A549 (cell line): ENCODE measurements at regions not wholly inside any gene's neighbourhood (a gene's known extent, or its start where the extent isn't known, plus 50 kb on each side); places are given as distances from the start of the nearest gene placed in this dataset.

Source experiments
- ATAC-seq, 2 experiments: fragments of 200-7000 bp in 1 of 2; fragments of >200 bp in 1 of 2; cut with Nextera tagmentation in 1 of 2; cut with Tn5 transposase in 1 of 2; 3 replicates each; pipeline versions ENCODE4 v1.8.0 to v1.9.1; 2018 to 2020; ENCODE audit warnings: mild to moderate bottlenecking in 1 of 2, moderate library complexity in 1 of 2
- CTCF ChIA-PET: fragments of 300-600 bp; sonication (Branson Sonifier 250); formaldehyde crosslinking; extraction: SDS; loops from one replicate; lab custom pipeline; 2021; ENCODE audit warnings: antibody characterized with exemption, inconsistent platforms; lab: Yijun Ruan, JAX
- POLR2A ChIA-PET: fragments of 350-600 bp; formaldehyde crosslinking; extraction: SDS; loops from one replicate; lab custom pipeline; 2021; ENCODE audit warnings: antibody characterized with exemption, inconsistent platforms; lab: Yijun Ruan, JAX
- DNase-seq, 2 experiments: peaks; one replicate each; pipeline versions ENCODE4 v3.0.0 to v3.0.0-alpha.2; 2011 to 2016; ENCODE audit warnings: low read depth in 1 of 2, low spot score in 1 of 2
- FAIRE-seq: peaks from 2 replicates; lab custom pipeline; 2011; peaks lifted over from hg19 to GRCh38; lab: Jason Lieb, UNC
- H3K27ac ChIP-seq, 2 experiments: fragments of >200 bp; sonication (Bioruptor Twin); formaldehyde crosslinking; 3 replicates each; pipeline ENCODE4 v1.5.1; 2016 to 2017
- H3K4me1 ChIP-seq: fragments of >200 bp; sonication (Bioruptor Twin); formaldehyde crosslinking; 3 replicates; pipeline ENCODE4 v1.6.1; 2016
- H3K4me2 ChIP-seq: fragments of >200 bp; sonication (Bioruptor Twin); formaldehyde crosslinking; 3 replicates; pipeline ENCODE4 v1.6.1; 2016
- H3K4me3 ChIP-seq: fragments of >200 bp; sonication (Bioruptor Twin); formaldehyde crosslinking; 3 replicates; pipeline ENCODE4 v1.5.1; 2016
- H3K9me3 ChIP-seq: fragments of >200 bp; sonication (Bioruptor Twin); formaldehyde crosslinking; 3 replicates; pipeline ENCODE4 v1.6.1; 2016
- BCL3 ChIP-seq: fragments of >200 bp; sonication (Bioruptor Twin); formaldehyde crosslinking; IDR thresholded peaks from 3 replicates; pipeline ENCODE4 v1.6.1; 2016
- CEBPB ChIP-seq, 2 experiments: fragments of >200 bp in 1 of 2; sonication (Bioruptor Twin) in 1 of 2; formaldehyde crosslinking in 1 of 2; IDR thresholded peaks; 2 replicates each; pipeline ENCODE4 v1.6.1; 2012 to 2016
- CHD2 ChIP-seq: fragments of 150-350 bp; IDR thresholded peaks from 2 replicates; pipeline ENCODE4 v1.6.1; 2014; ENCODE audit warnings: low read length; ENCODE audit not compliant: partially characterized antibody
- CHD4 ChIP-seq: fragments of 200-600 bp; sonication (generic); IDR thresholded peaks from 2 replicates; pipeline ENCODE4 v1.6.1; 2016; ENCODE audit warnings: antibody characterized with exemption, mild to moderate bottlenecking, borderline replicate concordance
- E2F6 ChIP-seq: IDR thresholded peaks from 2 replicates; pipeline ENCODE4 v1.6.1; 2012; ENCODE audit warnings: low read depth, borderline replicate concordance
- ELK1 ChIP-seq: fragments of 150-350 bp; IDR thresholded peaks from 2 replicates; pipeline ENCODE4 v1.6.1; 2014; ENCODE audit warnings: low read depth, mild to moderate bottlenecking, low read length
- ESRRA ChIP-seq: fragments of 150-350 bp; IDR thresholded peaks from 2 replicates; pipeline ENCODE4 v1.6.1; 2014; ENCODE audit warnings: mild to moderate bottlenecking, low read length, borderline replicate concordance
- FOSL2 ChIP-seq, 2 experiments: fragments of 450-650 bp in 1 of 2; fragments of >200 bp in 1 of 2; sonication (Bioruptor Twin) in 1 of 2; formaldehyde crosslinking; IDR thresholded peaks; 2 replicates each; pipeline versions ENCODE4 v1.5.0 to v1.6.1; 2016 to 2020; ENCODE audit warnings: mild to moderate bottlenecking in 1 of 2, moderate library complexity in 1 of 2
- HDAC2 ChIP-seq: fragments of 200-600 bp; sonication (generic); IDR thresholded peaks from 2 replicates; pipeline ENCODE4 v1.6.1; 2016
- HMGXB4 ChIP-seq: fragments of 250-450 bp; sonication (Bioruptor Pico); IDR thresholded peaks from 2 replicates; pipeline ENCODE4 v1.5.0; 2021; ENCODE audit warnings: mild to moderate bottlenecking, moderate library complexity, borderline replicate concordance
- HOXA7 ChIP-seq: fragments of 250-450 bp; sonication (Bioruptor Pico); IDR thresholded peaks from 2 replicates; pipeline ENCODE4 v1.5.0; 2020; ENCODE audit warnings: mild to moderate bottlenecking, moderate library complexity
- HOXB5 ChIP-seq: fragments of 250-450 bp; sonication (Bioruptor Pico); IDR thresholded peaks from 2 replicates; pipeline ENCODE4 v1.5.0; 2020; ENCODE audit warnings: mild to moderate bottlenecking, moderate library complexity
- JUNB ChIP-seq: fragments of >200 bp; sonication (Bioruptor Twin); formaldehyde crosslinking; IDR thresholded peaks from 2 replicates; pipeline ENCODE4 v1.6.1; 2016
- KDM5A ChIP-seq: fragments of 200-600 bp; sonication (generic); IDR thresholded peaks from 2 replicates; pipeline ENCODE4 v1.6.1; 2016; ENCODE audit warnings: antibody characterized with exemption, mild to moderate bottlenecking
- MAX ChIP-seq: IDR thresholded peaks from 2 replicates; pipeline ENCODE4 v1.6.1; 2012
- MYC ChIP-seq: IDR thresholded peaks from 2 replicates; pipeline ENCODE4 v1.6.1; 2012; ENCODE audit warnings: mild to moderate bottlenecking, inconsistent platforms, low read length, improper control_type of control experiment, borderline replicate concordance
- NR3C1 ChIP-seq: fragments of >200 bp; sonication (Bioruptor Twin); formaldehyde crosslinking; IDR thresholded peaks from 3 replicates; pipeline ENCODE4 v1.6.1; 2017
- PHF8 ChIP-seq: fragments of 200-600 bp; sonication (generic); IDR thresholded peaks from 2 replicates; pipeline ENCODE4 v1.6.1; 2016; ENCODE audit warnings: low read depth, mild to moderate bottlenecking, antibody characterized with exemption, moderate library complexity, borderline replicate concordance
- POLR2A ChIP-seq: IDR thresholded peaks from 2 replicates; pipeline ENCODE4 v1.6.1; 2012; ENCODE audit warnings: mild to moderate bottlenecking, low read length
- POLR2AphosphoS2 ChIP-seq: conservative IDR thresholded peaks from 2 replicates; pipeline ENCODE4 v1.6.1; 2012; ENCODE audit warnings: low read length, improper control_type of control experiment, inconsistent platforms
- RARB ChIP-seq: fragments of 250-450 bp; sonication (Bioruptor Pico); IDR thresholded peaks from 2 replicates; pipeline ENCODE4 v1.8.0; 2021; ENCODE audit warnings: mild to moderate bottlenecking, moderate library complexity
- RFX5 ChIP-seq: fragments of 450-650 bp; IDR thresholded peaks from 2 replicates; pipeline ENCODE4 v1.7.1; 2014; ENCODE audit warnings: antibody characterized with exemption, mild to moderate bottlenecking, moderate library complexity
- SREBF2 ChIP-seq: fragments of 450-650 bp; IDR thresholded peaks from 2 replicates; pipeline ENCODE4 v1.6.1; 2014; ENCODE audit warnings: mild to moderate bottlenecking, moderate library complexity
- USF2 ChIP-seq: fragments of 450-650 bp; IDR thresholded peaks from 2 replicates; pipeline ENCODE4 v1.6.1; 2014; ENCODE audit warnings: antibody characterized with exemption
- ZSCAN20 ChIP-seq: fragments of 250-450 bp; sonication (Bioruptor Pico); IDR thresholded peaks from 2 replicates; pipeline ENCODE4 v1.8.0; 2022; ENCODE audit warnings: mild to moderate bottlenecking, moderate library complexity
- WGBS: methylation state at CpG from one replicate; pipeline ENCODE4 v1.1.6; 2017; ENCODE audit errors: missing lambda C conversion rate; 5-methylcytosine and 5-hydroxymethylcytosine counted together

- Histone ChIP-seq H3K27ac (peak overlapping the region; percentile 46 to 81; a peak in 5 of 6 replicates), H3K4me3 (no peak overlapping the region), H3K9me3 (no peaks in the 10 kb centered on the region)
- POLR2A ChIA-PET, result no interaction called here
- CTCF ChIA-PET, result interaction anchor here (0.8 to 4.1 kb wide), 6 partner anchors 13 to 439 kb away, joined by 3 to 27 read pairs (median 4); no protein-coding TSS in a partner anchor
- peak; percentile 97 to 99 for ATAC-seq
- 46% methylated on average over 13 of the region's 13 CpGs for WGBS
- TF ChIP-seq CEBPB (IDR thresholded peaks at IDR 0.05), result 0 out of 4 replicates have a peak, but pooled peaks of 1 of the 2 experiments have one; percentile 23
- TF ChIP-seq FOSL2 (IDR thresholded peaks at IDR 0.05), result peak; percentile 47; the same call in 1 of the 2 replicates
- TF ChIP-seq FOSL2 (CRISPR knock-in tag; IDR thresholded peaks at IDR 0.05), result peak; percentile 69
- no peak for TF ChIP-seq HOXA7 (CRISPR knock-in tag)
- peak; percentile 30; the same call in 1 of the 2 replicates for TF ChIP-seq MAX
- TF ChIP-seq JUNB, result peak; percentile 47
- peak; percentile 63 for TF ChIP-seq HOXB5 (CRISPR knock-in tag)
- no peak for TF ChIP-seq ZSCAN20 (CRISPR knock-in tag)
- TF ChIP-seq, all 56 proteins: peak for 5
- Histone ChIP-seq H3K4me2 (peak overlapping the region; percentile 43), H3K4me1 (peaks cover 18% of the 10 kb centered on the region)
- peak; percentile 61 to 80 for DNase-seq
- peak; percentile 39 for FAIRE-seq
Measured at GRCh38 chr7:29622335-29623265, 59.0 kb downstream of the PRR15 start.

- H3K9me3 ChIP-seq, result no peaks in the 10 kb centered on the region
- no peak overlapping the region for H3K27ac ChIP-seq
- TF ChIP-seq ESRRA (no peak), PHF8 (no peak), E2F6 (no peak), MYC (no peak), POLR2AphosphoS2 (no peak), KDM5A (no peak), USF2 (no peak), NR3C1 (no peak), POLR2A (no peak), RARB (CRISPR knock-in tag) (no peak), MAX (no peak), ELK1 (no peak), SREBF2 (no peak), RFX5 (no peak), CEBPB (IDR thresholded peaks at IDR 0.05) (no peak), CHD2 (no peak), HMGXB4 (CRISPR knock-in tag) (no peak), BCL3 (no peak), CHD4 (no peak), HDAC2 (no peak)
- TF ChIP-seq, all 56 proteins: peak for 0
- POLR2A ChIA-PET, result no interaction called here
- H3K4me1 ChIP-seq, result peaks cover 18% of the 10 kb centered on the region
- WGBS, result 48% methylated on average over 2 of the region's 2 CpGs
- no peak for ATAC-seq
- H3K4me2 ChIP-seq, result no peak overlapping the region
- FAIRE-seq, result no peak
- H3K4me3 ChIP-seq, result no peak overlapping the region
- CTCF ChIA-PET, result interaction anchor here (1.1 to 4.1 kb wide), 5 partner anchors 11 to 254 kb away, joined by 3 to 27 read pairs (median 3); no protein-coding TSS in a partner anchor
- no peak for DNase-seq
Measured at GRCh38 chr7:29623973-29624372, 60.3 kb downstream of the PRR15 start.
